Mesothelial cell of epicardium (in vitro differentiated cells): ENCODE measurements at regions not wholly inside any gene's neighbourhood (a gene's known extent, or its start where the extent isn't known, plus 50 kb on each side); places are given as distances from the start of the nearest gene placed in this dataset.
"Not testable (repeated sequence)": the region's sequence is repeated elsewhere in the genome, so short reads cannot be mapped to it uniquely, and the experiment has no call there.

Source experiments
- DNase-seq, 2 experiments: peaks; one replicate each; pipeline ENCODE4 v3.0.0; 2021; ENCODE audit warnings: low spot score in 2 of 2; ENCODE audit not compliant: unreplicated experiment in 2 of 2
- H3K27ac Mint-ChIP-seq: 2 replicates; pipeline ENCODE4 v1.8.0; 2021; ENCODE audit warnings: mixed read lengths
- H3K27me3 Mint-ChIP-seq: 2 replicates; pipeline ENCODE4 v1.8.0; 2021; ENCODE audit warnings: low read depth, mixed read lengths
- H3K36me3 Mint-ChIP-seq: 2 replicates; pipeline ENCODE4 v1.8.0; 2021; ENCODE audit warnings: mixed read lengths
- H3K4me1 Mint-ChIP-seq: 2 replicates; pipeline ENCODE4 v1.8.0; 2021; ENCODE audit warnings: mixed read lengths
- H3K4me3 Mint-ChIP-seq: 2 replicates; pipeline ENCODE4 v1.8.0; 2021; ENCODE audit warnings: mild to moderate bottlenecking, moderate library complexity, mixed read lengths
- H3K9me3 Mint-ChIP-seq: 2 replicates; pipeline ENCODE4 v1.8.0; 2021; ENCODE audit warnings: mixed read lengths
- CTCF ChIP-seq: fragments of 200-600 bp; sonication (generic); IDR thresholded peaks from one replicate; pipeline ENCODE4 v1.5.0; 2021; ENCODE audit warnings: antibody characterized with exemption; ENCODE audit not compliant: unreplicated experiment

GRCh38 chr10:33031815-33032653 is 74.0 kb upstream of the ITGB1 start:
- no peaks in the 10 kb centered on the region for H3K36me3 Mint-ChIP-seq
- H3K4me1 Mint-ChIP-seq: peaks cover 16% of the 10 kb centered on the region
- no peak for TF ChIP-seq CTCF
- no peak overlapping the region for H3K4me3 Mint-ChIP-seq
- no peaks in the 10 kb centered on the region for H3K27me3 Mint-ChIP-seq
- H3K9me3 Mint-ChIP-seq: no peaks in the 10 kb centered on the region
- peak overlapping the region; percentile 52 for H3K27ac Mint-ChIP-seq
- no peak for DNase-seq

GRCh38 chr10:33031171-33031570 is 73.1 kb upstream of the ITGB1 start:
- no peak for DNase-seq
- no peaks in the 10 kb centered on the region for H3K27me3 Mint-ChIP-seq
- H3K27ac Mint-ChIP-seq: no peak overlapping the region
- no peaks in the 10 kb centered on the region for H3K9me3 Mint-ChIP-seq
- H3K36me3 Mint-ChIP-seq: no peaks in the 10 kb centered on the region
- TF ChIP-seq CTCF: no peak
- H3K4me1 Mint-ChIP-seq: peaks cover 24% of the 10 kb centered on the region
- no peak overlapping the region for H3K4me3 Mint-ChIP-seq

- H3K27me3 Mint-ChIP-seq, H3K27ac Mint-ChIP-seq: not testable (repeated sequence)
- H3K4me1 Mint-ChIP-seq: peaks cover 24% of the 10 kb centered on the region
Observed at GRCh38 chr10:33028515-33028914, 70.5 kb upstream of the ITGB1 start.

GRCh38 chr10:33027088-33027487 is 69.1 kb upstream of the ITGB1 start:
- Mint-ChIP-seq H3K27me3 (no peaks in the 10 kb centered on the region), H3K27ac (no peak overlapping the region), H3K36me3 (no peaks in the 10 kb centered on the region), H3K4me3 (no peak overlapping the region), H3K9me3 (no peaks in the 10 kb centered on the region), H3K4me1 (peaks cover 14% of the 10 kb centered on the region)
- DNase-seq: no peak
- no peak for TF ChIP-seq CTCF

More at GRCh38 chr10:33028515-33028914, 70.5 kb upstream of the ITGB1 start:
- not testable (repeated sequence) for DNase-seq, H3K36me3 Mint-ChIP-seq, H3K4me3 Mint-ChIP-seq, H3K9me3 Mint-ChIP-seq

- DNase-seq: no peak
- H3K36me3 Mint-ChIP-seq: no peaks in the 10 kb centered on the region
- TF ChIP-seq CTCF: no peak
- H3K4me3 Mint-ChIP-seq: no peak overlapping the region
- no peak overlapping the region for H3K27ac Mint-ChIP-seq
- H3K4me1 Mint-ChIP-seq: peaks cover 13% of the 10 kb centered on the region
- H3K27me3 Mint-ChIP-seq: no peaks in the 10 kb centered on the region
- no peaks in the 10 kb centered on the region for H3K9me3 Mint-ChIP-seq
Observed at GRCh38 chr10:33026422-33026821, 68.4 kb upstream of the ITGB1 start.

GRCh38 chr10:33025910-33026309 is 67.9 kb upstream of the ITGB1 start:
- TF ChIP-seq CTCF: no peak
- no peaks in the 10 kb centered on the region for H3K9me3 Mint-ChIP-seq
- no peak overlapping the region for H3K4me3 Mint-ChIP-seq
- H3K36me3 Mint-ChIP-seq: no peaks in the 10 kb centered on the region
- H3K27ac Mint-ChIP-seq: no peak overlapping the region
- peaks cover 13% of the 10 kb centered on the region for H3K4me1 Mint-ChIP-seq
- DNase-seq: no peak
- H3K27me3 Mint-ChIP-seq: no peaks in the 10 kb centered on the region
